H9 (cell line): ENCODE measurements at regions not wholly inside any gene's neighbourhood (a gene's known extent, or its start where the extent isn't known, plus 50 kb on each side); places are given as distances from the start of the nearest gene placed in this dataset.

Experiments used
- DNase-seq: peaks from one replicate; pipeline ENCODE4 v3.0.0-alpha.2; 2017
- H2AFZ ChIP-seq: one replicate; pipeline ENCODE4 v1.6.1; 2013; ENCODE audit warnings: mild to moderate bottlenecking, low read length, control low read depth, moderate library complexity
- H2AK5ac ChIP-seq: 2 replicates; pipeline ENCODE4 v1.6.1; 2013; ENCODE audit warnings: low read length, control low read depth, mixed read lengths; ENCODE audit not compliant: insufficient read length
- H2BK120ac ChIP-seq: one replicate; pipeline ENCODE4 v1.6.1; 2013; ENCODE audit warnings: low read depth, mild to moderate bottlenecking, low read length, control low read depth, inconsistent platforms; ENCODE audit not compliant: poor library complexity, severe bottlenecking
- H2BK12ac ChIP-seq: 2 replicates; pipeline ENCODE4 v1.6.1; 2013; ENCODE audit warnings: low read length, control low read depth, mixed read lengths, low read depth; ENCODE audit not compliant: insufficient read length
- H2BK15ac ChIP-seq: 2 replicates; pipeline ENCODE4 v1.6.1; 2013; ENCODE audit warnings: low read depth, low read length, control low read depth
- H2BK20ac ChIP-seq: one replicate; pipeline ENCODE4 v1.6.1; 2013; ENCODE audit warnings: low read depth, mild to moderate bottlenecking, low read length, control low read depth, inconsistent platforms; ENCODE audit not compliant: poor library complexity, severe bottlenecking
- H2BK5ac ChIP-seq: 2 replicates; pipeline ENCODE4 v1.6.1; 2013; ENCODE audit warnings: low read length, control low read depth, mixed read lengths; ENCODE audit not compliant: insufficient read length
- H3K14ac ChIP-seq: 2 replicates; pipeline ENCODE4 v1.6.1; 2013; ENCODE audit warnings: low read length, control low read depth; ENCODE audit not compliant: insufficient read depth
- H3K18ac ChIP-seq: 2 replicates; pipeline ENCODE4 v1.6.1; 2013; ENCODE audit warnings: low read depth, mild to moderate bottlenecking, mixed read lengths, low read length, control low read depth; ENCODE audit not compliant: insufficient read length
- H3K23ac ChIP-seq: 2 replicates; pipeline ENCODE4 v1.6.1; 2013; ENCODE audit warnings: low read length, control low read depth, mixed read lengths, low read depth; ENCODE audit not compliant: insufficient read length
- H3K23me2 ChIP-seq: 2 replicates; pipeline ENCODE4 v1.6.1; 2013; ENCODE audit warnings: low read depth, mild to moderate bottlenecking, mixed read lengths, low read length, control low read depth; ENCODE audit not compliant: insufficient read length, poor library complexity, severe bottlenecking
- H3K27ac ChIP-seq: 2 replicates; pipeline ENCODE4 v1.5.1; 2013; ENCODE audit warnings: low read length, control low read depth, mixed read lengths, low read depth; ENCODE audit not compliant: insufficient read length
- H3K27me3 ChIP-seq: 2 replicates; pipeline ENCODE4 v1.6.1; 2013; ENCODE audit warnings: low read length, control low read depth, inconsistent platforms; ENCODE audit not compliant: insufficient read depth
- H3K4ac ChIP-seq: 2 replicates; pipeline ENCODE4 v1.6.1; 2013; ENCODE audit warnings: low read depth, mild to moderate bottlenecking, control low read depth, inconsistent platforms, low read length, moderate library complexity
- H3K4me1 ChIP-seq: 2 replicates; pipeline ENCODE4 v1.6.1; 2013; ENCODE audit warnings: low read length, control low read depth, inconsistent platforms; ENCODE audit not compliant: insufficient read depth
- H3K4me2 ChIP-seq: 2 replicates; pipeline ENCODE4 v1.6.1; 2013; ENCODE audit warnings: low read length, control low read depth, mixed read lengths; ENCODE audit not compliant: insufficient read length, insufficient read depth
- H3K56ac ChIP-seq: 2 replicates; pipeline ENCODE4 v1.6.1; 2013; ENCODE audit warnings: low read depth, mild to moderate bottlenecking, mixed read lengths, low read length, control low read depth; ENCODE audit not compliant: insufficient read length
- H3K79me1 ChIP-seq: 2 replicates; pipeline ENCODE4 v1.6.1; 2013; ENCODE audit warnings: low read depth, mild to moderate bottlenecking, moderate library complexity, low read length, control low read depth, inconsistent platforms; ENCODE audit not compliant: insufficient read depth, poor library complexity, severe bottlenecking
- H3K79me2 ChIP-seq: 2 replicates; pipeline ENCODE4 v1.6.1; 2013; ENCODE audit warnings: low read length, control low read depth, inconsistent platforms; ENCODE audit not compliant: insufficient read depth
- H3K9ac ChIP-seq: 2 replicates; pipeline ENCODE4 v1.6.1; 2013; ENCODE audit warnings: low read length, control low read depth, mixed read lengths; ENCODE audit not compliant: insufficient read length; ENCODE audit errors: extremely low read depth
- H3K9me3 ChIP-seq: one replicate; pipeline ENCODE4 v1.6.1; 2013; ENCODE audit warnings: low read depth, low read length, inconsistent platforms; ENCODE audit not compliant: control insufficient read depth
- H3T11ph ChIP-seq: one replicate; pipeline ENCODE4 v1.6.1; 2013; ENCODE audit warnings: mild to moderate bottlenecking, low read length, control low read depth, inconsistent platforms
- H4K20me1 ChIP-seq: one replicate; pipeline ENCODE4 v1.6.1; 2013; ENCODE audit not compliant: control insufficient read depth, insufficient read length, insufficient read depth
- H4K5ac ChIP-seq: 2 replicates; pipeline ENCODE4 v1.6.1; 2013; ENCODE audit warnings: low read depth, mild to moderate bottlenecking, mixed read lengths, low read length, control low read depth; ENCODE audit not compliant: insufficient read length
- H4K8ac ChIP-seq: replicated peaks from 2 replicates; pipeline ENCODE4 v1.6.1; 2013; ENCODE audit warnings: low read length, control low read depth, mixed read lengths, low read depth; ENCODE audit not compliant: insufficient read length
- H4K91ac ChIP-seq: 2 replicates; pipeline ENCODE4 v1.6.1; 2013; ENCODE audit warnings: low read depth, mild to moderate bottlenecking, moderate library complexity, mixed read lengths, low read length, control low read depth; ENCODE audit not compliant: insufficient read length
- H3K27ac Mint-ChIP-seq, 3 experiments: 2 replicates in 2 of 3; 3 replicates in 1 of 3; pipeline ENCODE4 v1.8.0; 2020 to 2021; ENCODE audit warnings: mixed read lengths in 3 of 3, mild to moderate bottlenecking in 1 of 3, moderate library complexity in 1 of 3
- H3K27me3 Mint-ChIP-seq: 2 replicates; pipeline ENCODE4 v1.8.0; 2021; ENCODE audit warnings: low read depth, mild to moderate bottlenecking, moderate library complexity, mixed read lengths
- H3K36me3 Mint-ChIP-seq, 3 experiments: 2 replicates in 2 of 3; 3 replicates in 1 of 3; pipeline ENCODE4 v1.8.0; 2020 to 2021; ENCODE audit warnings: low read depth in 3 of 3, mixed read lengths in 3 of 3; ENCODE audit not compliant: insufficient read depth in 1 of 3
- H3K4me1 Mint-ChIP-seq, 2 experiments: 2 replicates each; pipeline ENCODE4 v1.8.0; 2020; ENCODE audit warnings: mixed read lengths in 2 of 2
- H3K4me3 Mint-ChIP-seq, 2 experiments: 2 replicates in 1 of 2; 3 replicates in 1 of 2; pipeline ENCODE4 v1.8.0; 2020 to 2021; ENCODE audit warnings: mild to moderate bottlenecking in 2 of 2, mixed read lengths in 2 of 2, moderate library complexity in 1 of 2
- H3K9me3 Mint-ChIP-seq, 2 experiments: 2 replicates in 1 of 2; 3 replicates in 1 of 2; pipeline ENCODE4 v1.8.0; 2020; ENCODE audit warnings: mild to moderate bottlenecking in 2 of 2, mixed read lengths in 2 of 2, moderate library complexity in 1 of 2
- WGBS: extraction: QIAGEN DNeasy Blood & Tissue Kit; methylation state at CpG from one replicate; pipeline ENCODE4 v1.1.7; 2013; ENCODE audit warnings: missing lambda C conversion rate, low lambda C conversion rate, mixed read lengths; ENCODE audit not compliant: insufficient read length; ENCODE audit errors: extremely low coverage; 5-methylcytosine and 5-hydroxymethylcytosine counted together
- TF ChIP-seq, protein P1 (sequence below): fragments of 200-600 bp; sonication (generic); conservative IDR thresholded peaks from 3 replicates; pipeline ENCODE4 v1.8.0; 2021; ENCODE audit warnings: antibody characterized with exemption, mild to moderate bottlenecking

DNA sequence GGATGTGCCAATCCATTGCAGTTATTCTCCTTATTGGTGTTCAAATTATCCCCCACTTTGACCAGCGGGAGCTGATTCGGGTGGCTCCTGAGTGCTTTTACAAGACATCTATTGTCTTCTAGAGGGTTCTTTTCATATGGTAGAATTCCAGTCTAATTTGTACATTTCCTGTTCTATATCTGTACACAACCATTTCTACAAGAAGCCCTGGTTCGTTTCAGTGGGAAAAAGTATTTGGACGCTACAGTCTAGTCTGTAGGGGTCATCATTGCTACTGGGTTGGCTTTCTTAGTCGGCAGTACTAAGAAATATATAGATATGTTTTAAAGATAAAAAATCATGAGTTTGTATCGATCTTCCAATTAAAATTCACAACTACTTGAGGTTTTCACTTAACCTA is 262.6 kb downstream of the MAP2K6 start:
- Histone ChIP-seq H3T11ph (no peak overlapping the region), H2BK20ac (no peak overlapping the region), H3K9me3 (no peaks in the 10 kb centered on the region), H3K79me1 (no peaks in the 10 kb centered on the region), H3K79me2 (no peaks in the 10 kb centered on the region), H4K20me1 (no peaks in the 10 kb centered on the region), H2BK12ac (no peak overlapping the region), H3K9ac (no peak overlapping the region), H2AK5ac (no peak overlapping the region), H2AFZ (no peak overlapping the region), H2BK5ac (no peak overlapping the region), H3K18ac (no peak overlapping the region), H3K23ac (no peak overlapping the region), H3K23me2 (no peaks in the 10 kb centered on the region), H3K27me3 (no peaks in the 10 kb centered on the region), H2BK120ac (no peak overlapping the region), H3K56ac (no peak overlapping the region), H3K4ac (no peak overlapping the region), H4K91ac (no peak overlapping the region), H4K8ac (no peak overlapping the region), H3K4me2 (no peak overlapping the region), H3K27ac (no peak overlapping the region), H4K5ac (no peak overlapping the region), H3K14ac (no peak overlapping the region), H3K4me1 (no peaks in the 10 kb centered on the region), H2BK15ac (no peak overlapping the region)
- Mint-ChIP-seq H3K27me3 (no peaks in the 10 kb centered on the region), H3K27ac (no peak overlapping the region), H3K4me1 (no peaks in the 10 kb centered on the region), H3K4me3 (no peak overlapping the region), H3K36me3 (no peaks in the 10 kb centered on the region), H3K9me3 (no peaks in the 10 kb centered on the region; a peak in 1 of 5 replicates)
- TF ChIP-seq, protein P1, sequence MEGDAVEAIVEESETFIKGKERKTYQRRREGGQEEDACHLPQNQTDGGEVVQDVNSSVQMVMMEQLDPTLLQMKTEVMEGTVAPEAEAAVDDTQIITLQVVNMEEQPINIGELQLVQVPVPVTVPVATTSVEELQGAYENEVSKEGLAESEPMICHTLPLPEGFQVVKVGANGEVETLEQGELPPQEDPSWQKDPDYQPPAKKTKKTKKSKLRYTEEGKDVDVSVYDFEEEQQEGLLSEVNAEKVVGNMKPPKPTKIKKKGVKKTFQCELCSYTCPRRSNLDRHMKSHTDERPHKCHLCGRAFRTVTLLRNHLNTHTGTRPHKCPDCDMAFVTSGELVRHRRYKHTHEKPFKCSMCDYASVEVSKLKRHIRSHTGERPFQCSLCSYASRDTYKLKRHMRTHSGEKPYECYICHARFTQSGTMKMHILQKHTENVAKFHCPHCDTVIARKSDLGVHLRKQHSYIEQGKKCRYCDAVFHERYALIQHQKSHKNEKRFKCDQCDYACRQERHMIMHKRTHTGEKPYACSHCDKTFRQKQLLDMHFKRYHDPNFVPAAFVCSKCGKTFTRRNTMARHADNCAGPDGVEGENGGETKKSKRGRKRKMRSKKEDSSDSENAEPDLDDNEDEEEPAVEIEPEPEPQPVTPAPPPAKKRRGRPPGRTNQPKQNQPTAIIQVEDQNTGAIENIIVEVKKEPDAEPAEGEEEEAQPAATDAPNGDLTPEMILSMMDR: no peak
- no peak for DNase-seq
- no CpG with 5 or more reads among the region's 6 CpGs for WGBS
